Stimulated activated naive CD8-positive, alpha-beta T cell treated with anti-CD3 and anti-CD28 coated beads, Interleukin-15, amount 100 ng/mL, for 72 hours (primary cell): ENCODE measurements at regions not wholly inside any gene's neighbourhood (a gene's known extent, or its start where the extent isn't known, plus 50 kb on each side); places are given as distances from the start of the nearest gene placed in this dataset.
A peak's percentile ranks its signal among the peaks of the same experiment; 100 is the strongest.

Experiments used
- ATAC-seq: fragments of 150-1000 bp; cut with Tn5 transposase; 2 replicates; pipeline ENCODE4 v1.10.0; 2021; ENCODE audit warnings: mild to moderate bottlenecking, moderate library complexity
- DNase-seq, 2 donors: peaks; one replicate each; pipeline ENCODE4 v3.0.0; 2021 to 2022
- H3K27ac Mint-ChIP-seq, 2 donors: one replicate each; pipeline ENCODE4 v1.8.0; 2022; ENCODE audit warnings: mild to moderate bottlenecking in 2 of 2, mixed read lengths in 2 of 2, moderate library complexity in 2 of 2
- H3K27me3 Mint-ChIP-seq: one replicate; pipeline ENCODE4 v1.8.0; 2022; ENCODE audit warnings: mixed read lengths
- H3K4me1 Mint-ChIP-seq: one replicate; pipeline ENCODE4 v1.8.0; 2022; ENCODE audit warnings: mild to moderate bottlenecking, mixed read lengths
- H3K4me3 Mint-ChIP-seq, 2 donors: one replicate each; pipeline ENCODE4 v1.8.0; 2022; ENCODE audit warnings: mild to moderate bottlenecking in 2 of 2, mixed read lengths in 2 of 2, moderate library complexity in 1 of 2
- H3K9me3 Mint-ChIP-seq, 2 donors: one replicate each; pipeline ENCODE4 v1.8.0; 2022; ENCODE audit warnings: mixed read lengths in 2 of 2

GRCh38 chr13:112233256-112233655 lies 142.9 kb upstream of the SPACA7 start:
- Mint-ChIP-seq H3K4me1 (no peaks in the 10 kb centered on the region), H3K27me3 (no peaks in the 10 kb centered on the region), H3K27ac (no peak overlapping the region), H3K4me3 (no peak overlapping the region), H3K9me3 (no peaks in the 10 kb centered on the region)
- ATAC-seq (no peak), DNase-seq (no peak)

- Mint-ChIP-seq H3K27ac (no peak overlapping the region), H3K4me3 (no peak overlapping the region), H3K9me3 (no peaks in the 10 kb centered on the region), H3K4me1 (no peaks in the 10 kb centered on the region), H3K27me3 (no peaks in the 10 kb centered on the region)
- no peak for ATAC-seq
- no peak for DNase-seq
Measured at GRCh38 chr13:112233716-112234115, 142.4 kb upstream of the SPACA7 start.

- Mint-ChIP-seq H3K27ac (no peak overlapping the region), H3K4me3 (no peak overlapping the region), H3K9me3 (no peaks in the 10 kb centered on the region), H3K4me1 (no peaks in the 10 kb centered on the region), H3K27me3 (no peaks in the 10 kb centered on the region)
- DNase-seq (no peak), ATAC-seq (no peak)
Measured at GRCh38 chr13:112234131-112234875, 141.9 kb upstream of the SPACA7 start.

GRCh38 chr13:112236016-112236415 lies 140.1 kb upstream of the SPACA7 start:
- Mint-ChIP-seq H3K27ac (no peak overlapping the region), H3K4me1 (no peaks in the 10 kb centered on the region), H3K4me3 (no peak overlapping the region), H3K27me3 (no peaks in the 10 kb centered on the region), H3K9me3 (no peaks in the 10 kb centered on the region)
- ATAC-seq (no peak), DNase-seq (no peak)

GRCh38 chr13:112236539-112237197 lies 139.5 kb upstream of the SPACA7 start:
- Mint-ChIP-seq H3K27ac (no peak overlapping the region), H3K27me3 (no peaks in the 10 kb centered on the region), H3K9me3 (no peaks in the 10 kb centered on the region), H3K4me3 (no peak overlapping the region), H3K4me1 (no peaks in the 10 kb centered on the region)
- DNase-seq (no peak), ATAC-seq (no peak)

- ATAC-seq (peak; percentile 37), DNase-seq (no peak)
- Mint-ChIP-seq H3K9me3 (no peaks in the 10 kb centered on the region), H3K4me3 (no peak overlapping the region), H3K27ac (no peak overlapping the region), H3K27me3 (no peaks in the 10 kb centered on the region), H3K4me1 (no peaks in the 10 kb centered on the region)
Measured at GRCh38 chr13:112238436-112238995, 137.6 kb upstream of the SPACA7 start.

GRCh38 chr13:112240076-112240475 lies 136.1 kb upstream of the SPACA7 start:
- Mint-ChIP-seq H3K27ac (no peak overlapping the region), H3K9me3 (no peaks in the 10 kb centered on the region), H3K4me1 (no peaks in the 10 kb centered on the region), H3K4me3 (no peak overlapping the region), H3K27me3 (peaks cover 9% of the 10 kb centered on the region)
- ATAC-seq (no peak), DNase-seq (no peak)

- ATAC-seq: no peak
- Mint-ChIP-seq H3K9me3 (no peaks in the 10 kb centered on the region), H3K4me3 (no peak overlapping the region), H3K4me1 (no peaks in the 10 kb centered on the region), H3K27ac (no peak overlapping the region), H3K27me3 (peaks cover 13% of the 10 kb centered on the region)
- no peak for DNase-seq
Measured at GRCh38 chr13:112241288-112241687, 134.9 kb upstream of the SPACA7 start.

- no peak overlapping the region for H3K4me3 Mint-ChIP-seq
- H3K4me1 Mint-ChIP-seq: no peaks in the 10 kb centered on the region
- no peak for ATAC-seq
- H3K9me3 Mint-ChIP-seq: no peaks in the 10 kb centered on the region
- H3K27ac Mint-ChIP-seq: no peak overlapping the region
- peaks cover 16% of the 10 kb centered on the region for H3K27me3 Mint-ChIP-seq
- DNase-seq: no peak
Measured at GRCh38 chr13:112242777-112243176, 133.4 kb upstream of the SPACA7 start.

- Mint-ChIP-seq H3K4me3 (no peak overlapping the region), H3K9me3 (no peaks in the 10 kb centered on the region), H3K27me3 (peaks cover 20% of the 10 kb centered on the region), H3K27ac (no peak overlapping the region), H3K4me1 (no peaks in the 10 kb centered on the region)
- DNase-seq (no peak), ATAC-seq (no peak)
Measured at GRCh38 chr13:112244061-112244460, 132.1 kb upstream of the SPACA7 start.

- no peaks in the 10 kb centered on the region for H3K9me3 Mint-ChIP-seq
- no peaks in the 10 kb centered on the region for H3K4me1 Mint-ChIP-seq
- H3K27ac Mint-ChIP-seq: no peak overlapping the region
- ATAC-seq (no peak), DNase-seq (no peak)
- H3K27me3 Mint-ChIP-seq: peaks cover 20% of the 10 kb centered on the region
- H3K4me3 Mint-ChIP-seq: no peak overlapping the region
Measured at GRCh38 chr13:112244495-112245177, 131.5 kb upstream of the SPACA7 start.

GRCh38 chr13:112245179-112245724 lies 130.9 kb upstream of the SPACA7 start:
- Mint-ChIP-seq H3K27me3 (peaks cover 20% of the 10 kb centered on the region), H3K27ac (no peak overlapping the region), H3K4me1 (no peaks in the 10 kb centered on the region), H3K9me3 (no peaks in the 10 kb centered on the region), H3K4me3 (no peak overlapping the region)
- DNase-seq (no peak), ATAC-seq (no peak)

- H3K9me3 Mint-ChIP-seq: no peaks in the 10 kb centered on the region
- H3K27me3 Mint-ChIP-seq: peaks cover 20% of the 10 kb centered on the region
- ATAC-seq (no peak), DNase-seq (no peak)
- H3K27ac Mint-ChIP-seq: peak overlapping the region in 1 of 2 donors; percentile 89
- H3K4me3 Mint-ChIP-seq: no peak overlapping the region
- H3K4me1 Mint-ChIP-seq: no peaks in the 10 kb centered on the region
Measured at GRCh38 chr13:112245989-112246388, 130.2 kb upstream of the SPACA7 start.

- H3K9me3 Mint-ChIP-seq: no peaks in the 10 kb centered on the region
- ATAC-seq (no peak), DNase-seq (no peak)
- peaks cover 20% of the 10 kb centered on the region for H3K27me3 Mint-ChIP-seq
- no peaks in the 10 kb centered on the region for H3K4me1 Mint-ChIP-seq
- no peak overlapping the region for H3K4me3 Mint-ChIP-seq
- H3K27ac Mint-ChIP-seq: no peak overlapping the region
Measured at GRCh38 chr13:112246731-112247470, 129.3 kb upstream of the SPACA7 start.
